ENCODE measurements at regions not wholly inside any gene's neighbourhood (a gene's known extent, or its start where the extent isn't known, plus 50 kb on each side); places are given as distances from the start of the nearest gene placed in this dataset.

DNA sequence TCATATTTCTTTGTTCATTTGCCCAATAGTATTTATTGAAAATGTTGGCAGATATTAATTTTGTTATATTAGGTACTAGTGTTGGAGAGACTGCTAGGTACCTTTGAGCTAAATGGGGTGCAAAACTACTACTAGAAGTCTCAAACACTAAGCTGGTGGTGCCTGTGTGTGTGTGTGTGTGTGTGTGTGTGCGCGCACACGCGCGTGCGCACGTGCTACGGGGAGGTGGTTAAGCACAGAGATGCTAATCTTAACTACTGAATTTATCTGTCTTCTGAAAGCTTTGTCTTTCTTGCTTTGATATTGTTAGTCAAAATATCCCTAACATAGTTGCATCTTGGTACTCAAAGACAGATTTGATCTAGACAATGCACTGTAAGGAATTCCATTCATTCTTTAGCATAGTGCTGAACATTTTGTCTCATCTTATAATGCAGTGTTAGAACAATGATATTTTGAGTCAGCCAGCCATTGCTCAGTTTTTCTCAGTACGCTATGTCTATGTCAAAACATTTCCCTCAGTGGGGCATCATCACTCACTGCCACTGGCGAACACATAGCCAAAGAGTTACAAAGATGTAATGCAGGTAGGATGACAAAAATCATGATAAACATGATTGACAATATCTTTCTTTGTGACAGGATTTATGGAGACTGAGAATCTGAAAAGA lies 396.0 kb upstream of the RGPD4 start:
- TF ChIP-seq, protein P1, sequence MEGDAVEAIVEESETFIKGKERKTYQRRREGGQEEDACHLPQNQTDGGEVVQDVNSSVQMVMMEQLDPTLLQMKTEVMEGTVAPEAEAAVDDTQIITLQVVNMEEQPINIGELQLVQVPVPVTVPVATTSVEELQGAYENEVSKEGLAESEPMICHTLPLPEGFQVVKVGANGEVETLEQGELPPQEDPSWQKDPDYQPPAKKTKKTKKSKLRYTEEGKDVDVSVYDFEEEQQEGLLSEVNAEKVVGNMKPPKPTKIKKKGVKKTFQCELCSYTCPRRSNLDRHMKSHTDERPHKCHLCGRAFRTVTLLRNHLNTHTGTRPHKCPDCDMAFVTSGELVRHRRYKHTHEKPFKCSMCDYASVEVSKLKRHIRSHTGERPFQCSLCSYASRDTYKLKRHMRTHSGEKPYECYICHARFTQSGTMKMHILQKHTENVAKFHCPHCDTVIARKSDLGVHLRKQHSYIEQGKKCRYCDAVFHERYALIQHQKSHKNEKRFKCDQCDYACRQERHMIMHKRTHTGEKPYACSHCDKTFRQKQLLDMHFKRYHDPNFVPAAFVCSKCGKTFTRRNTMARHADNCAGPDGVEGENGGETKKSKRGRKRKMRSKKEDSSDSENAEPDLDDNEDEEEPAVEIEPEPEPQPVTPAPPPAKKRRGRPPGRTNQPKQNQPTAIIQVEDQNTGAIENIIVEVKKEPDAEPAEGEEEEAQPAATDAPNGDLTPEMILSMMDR (conservative IDR thresholded peaks at IDR 0.05) = no peak
- TF ChIP-seq EZH2 (IDR thresholded peaks at IDR 0.05; ENCODE audit: low read depth) = no peak
